SK-N-MC (cell line): ENCODE measurements at regions not wholly inside any gene's neighbourhood (a gene's known extent, or its start where the extent isn't known, plus 50 kb on each side); places are given as distances from the start of the nearest gene placed in this dataset.

Experiments
- DNase-seq: peaks from one replicate; pipeline ENCODE4 v3.0.0-alpha.2; 2011; ENCODE audit warnings: low read depth, low spot score
- H3K27ac ChIP-seq: fragments of 200-600 bp; sonication (generic); 2 replicates; pipeline ENCODE4 v1.5.1; 2016; ENCODE audit warnings: mixed run types
- H3K36me3 ChIP-seq: fragments of 200-600 bp; sonication (generic); 2 replicates; pipeline ENCODE4 v1.6.1; 2017; ENCODE audit warnings: antibody characterized with exemption, low read length, mixed read lengths; ENCODE audit not compliant: insufficient read depth
- H3K4me3 ChIP-seq: fragments of 200-600 bp; sonication (generic); 2 replicates; pipeline ENCODE4 v1.5.1; 2016
- H3K9ac ChIP-seq: fragments of 200-600 bp; sonication (generic); 2 replicates; pipeline ENCODE4 v1.8.0; 2017; ENCODE audit warnings: mixed run types, mixed read lengths; ENCODE audit not compliant: insufficient read length
- H3K9me3 ChIP-seq: fragments of 200-600 bp; sonication (generic); 2 replicates; pipeline ENCODE4 v1.6.1; 2017; ENCODE audit warnings: low read depth, mild to moderate bottlenecking, antibody characterized with exemption, low read length, moderate library complexity, mixed read lengths
- EZH2 ChIP-seq: fragments of 200-600 bp; sonication (generic); IDR thresholded peaks from one replicate; pipeline ENCODE4 v1.6.1; 2017; ENCODE audit warnings: antibody characterized with exemption
- FOXP2 ChIP-seq: optimal IDR thresholded peaks from 2 replicates; pipeline ENCODE3; 2011; ENCODE audit warnings: mild to moderate bottlenecking, moderate library complexity; ENCODE audit not compliant: insufficient read depth; ENCODE audit errors: extremely low read length, control extremely low read depth
- POLR2AphosphoS5 ChIP-seq: IDR thresholded peaks from 2 replicates; pipeline ENCODE4 v1.6.1; 2012; ENCODE audit warnings: mild to moderate bottlenecking, low read depth, low read length, borderline replicate concordance

GRCh38 chr21:22223385-22223784 is 1225.2 kb downstream of the NCAM2 start:
- TF ChIP-seq EZH2 = no peak
- TF ChIP-seq FOXP2 = no peak
- no peak for TF ChIP-seq POLR2AphosphoS5
- H3K27ac ChIP-seq = peak overlapping the region; percentile 61
- H3K9me3 ChIP-seq = peaks cover 6% of the 10 kb centered on the region; the same call in 1 of the 2 replicates
- no peaks in the 10 kb centered on the region; the same call in 1 of the 2 replicates for H3K36me3 ChIP-seq
- DNase-seq = no peak
- H3K4me3 ChIP-seq = peak overlapping the region; percentile 55
- peak overlapping the region; percentile 54 for H3K9ac ChIP-seq

GRCh38 chr21:22224261-22224660 is 1226.1 kb downstream of the NCAM2 start:
- no peak overlapping the region for H3K4me3 ChIP-seq
- TF ChIP-seq FOXP2 = no peak
- no peak for TF ChIP-seq EZH2
- no peak for TF ChIP-seq POLR2AphosphoS5
- H3K9ac ChIP-seq = no peak overlapping the region
- H3K36me3 ChIP-seq = no peaks in the 10 kb centered on the region; the same call in 1 of the 2 replicates
- H3K27ac ChIP-seq = no peak overlapping the region
- peaks cover 2% of the 10 kb centered on the region; the same call in 1 of the 2 replicates for H3K9me3 ChIP-seq
- no peak for DNase-seq

GRCh38 chr21:22225299-22225698 is 1227.1 kb downstream of the NCAM2 start:
- H3K4me3 ChIP-seq = no peak overlapping the region
- 0 out of 2 replicates have a peak overlapping the region, but pooled peaks have one; percentile 23 for H3K27ac ChIP-seq
- no peaks in the 10 kb centered on the region; the same call in 1 of the 2 replicates for H3K36me3 ChIP-seq
- no peak for DNase-seq
- peaks cover 2% of the 10 kb centered on the region; the same call in 1 of the 2 replicates for H3K9me3 ChIP-seq
- no peak for TF ChIP-seq FOXP2
- TF ChIP-seq EZH2 = no peak
- no peak for TF ChIP-seq POLR2AphosphoS5
- no peak overlapping the region for H3K9ac ChIP-seq

GRCh38 chr21:22231013-22231412 is 1232.8 kb downstream of the NCAM2 start:
- peak overlapping the region; percentile 98 for H3K27ac ChIP-seq
- peak; percentile 93 for DNase-seq
- H3K4me3 ChIP-seq = peak overlapping the region; percentile 34
- H3K9me3 ChIP-seq = peaks cover 2% of the 10 kb centered on the region; the same call in 1 of the 2 replicates
- TF ChIP-seq EZH2 (no peak), POLR2AphosphoS5 (peak; percentile 50; the same call in 1 of the 2 replicates), FOXP2 (peak; percentile 60)
- H3K9ac ChIP-seq = peak overlapping the region; percentile 77
- H3K36me3 ChIP-seq = peaks cover 4% of the 10 kb centered on the region

GRCh38 chr21:22235866-22236590 is 1237.8 kb downstream of the NCAM2 start:
- H3K36me3 ChIP-seq = peaks cover 4% of the 10 kb centered on the region
- no peak overlapping the region for H3K27ac ChIP-seq
- DNase-seq = no peak
- no peak for TF ChIP-seq POLR2AphosphoS5
- TF ChIP-seq FOXP2 = no peak
- TF ChIP-seq EZH2 = no peak
- H3K4me3 ChIP-seq = no peak overlapping the region
- H3K9me3 ChIP-seq = no peaks in the 10 kb centered on the region
- H3K9ac ChIP-seq = no peak overlapping the region

GRCh38 chr21:22244516-22244915 is 1246.3 kb downstream of the NCAM2 start:
- DNase-seq = no peak
- TF ChIP-seq FOXP2 (no peak), EZH2 (no peak), POLR2AphosphoS5 (no peak)
- no peak overlapping the region for H3K27ac ChIP-seq
- H3K9ac ChIP-seq = no peak overlapping the region
- H3K36me3 ChIP-seq = no peaks in the 10 kb centered on the region
- H3K4me3 ChIP-seq = no peak overlapping the region
- H3K9me3 ChIP-seq = 0 out of 2 replicates have a peak, but pooled peaks cover 2% of the 10 kb centered on the region

- no peak overlapping the region for H3K9ac ChIP-seq
- no peak overlapping the region for H3K27ac ChIP-seq
- TF ChIP-seq FOXP2 = no peak
- TF ChIP-seq EZH2 = no peak
- no peak for TF ChIP-seq POLR2AphosphoS5
- no peak overlapping the region for H3K4me3 ChIP-seq
- H3K9me3 ChIP-seq = no peaks in the 10 kb centered on the region
- DNase-seq = no peak
- H3K36me3 ChIP-seq = no peaks in the 10 kb centered on the region
Measured at GRCh38 chr21:22250355-22250754, 1252.1 kb downstream of the NCAM2 start.

GRCh38 chr21:22253761-22254160 is 1255.6 kb downstream of the NCAM2 start:
- no peak overlapping the region for H3K27ac ChIP-seq
- H3K9me3 ChIP-seq = no peaks in the 10 kb centered on the region
- H3K4me3 ChIP-seq = no peak overlapping the region
- DNase-seq = no peak
- TF ChIP-seq POLR2AphosphoS5 = no peak
- no peak for TF ChIP-seq FOXP2
- no peak for TF ChIP-seq EZH2
- H3K9ac ChIP-seq = no peak overlapping the region
- no peaks in the 10 kb centered on the region for H3K36me3 ChIP-seq

GRCh38 chr21:22258821-22259220 is 1260.6 kb downstream of the NCAM2 start:
- TF ChIP-seq POLR2AphosphoS5 (no peak), FOXP2 (no peak), EZH2 (no peak)
- Histone ChIP-seq H3K36me3 (no peaks in the 10 kb centered on the region), H3K4me3 (no peak overlapping the region), H3K9me3 (peaks cover 3% of the 10 kb centered on the region; the same call in 1 of the 2 replicates), H3K27ac (no peak overlapping the region), H3K9ac (no peak overlapping the region)
- DNase-seq = no peak
